Stomach (tissue), 8 donors: ENCODE measurements at regions not wholly inside any gene's neighbourhood (a gene's known extent, or its start where the extent isn't known, plus 50 kb on each side); places are given as distances from the start of the nearest gene placed in this dataset.

ENCODE experiments used
- DNase-seq, 2 donors: peaks; one replicate each; pipeline versions ENCODE4 v3.0.0 to v3.0.0-alpha.2; 2013 to 2019
- H3K27ac ChIP-seq, 5 donors: fragments of 200-600 bp in 4 of 5; sonication (generic) in 4 of 5; one replicate each; pipeline ENCODE4 v1.5.1; 2013 to 2019; ENCODE audit warnings: mild to moderate bottlenecking in 1 of 5, moderate library complexity in 1 of 5
- H3K27me3 ChIP-seq, 3 donors: fragments of 200-600 bp; sonication (generic); one replicate each; pipeline ENCODE4 v1.5.1; 2017 to 2019; ENCODE audit warnings: mixed run types in 1 of 3
- H3K36me3 ChIP-seq, 4 donors: fragments of 200-600 bp; sonication (generic); 1 replicate in 3 of 4; 2 replicates in 1 of 4; pipeline ENCODE4 v1.5.1; 2016 to 2019
- H3K4me1 ChIP-seq, 4 donors: fragments of 200-600 bp; sonication (generic); one replicate each; pipeline ENCODE4 v1.5.1; 2016 to 2019
- H3K4me3 ChIP-seq, 4 donors: fragments of 200-600 bp; sonication (generic) in 3 of 4; one replicate each; pipeline ENCODE4 v1.5.1; 2016 to 2019; ENCODE audit warnings: mild to moderate bottlenecking in 1 of 4
- H3K9me3 ChIP-seq, 4 donors: fragments of 200-600 bp; sonication (generic); one replicate each; pipeline ENCODE4 v1.5.1; 2016 to 2019
- CTCF ChIP-seq, 7 experiments: fragments of 450-650 bp in 4 of 7; fragments of 200-600 bp in 3 of 7; sonication (generic) in 3 of 7; IDR thresholded peaks; one replicate each; pipeline ENCODE4 v1.5.1; 2016 to 2019; ENCODE audit warnings: antibody characterized with exemption in 7 of 7, control low read depth in 2 of 7, mild to moderate bottlenecking in 1 of 7
- EP300 ChIP-seq: sonication (generic); formaldehyde crosslinking; IDR thresholded peaks from one replicate; pipeline ENCODE4 v1.6.1; 2017; ENCODE audit warnings: antibody characterized with exemption
- POLR2A ChIP-seq, 4 donors: fragments of 450-650 bp; IDR thresholded peaks; one replicate each; pipeline ENCODE4 v1.6.1; 2016; ENCODE audit warnings: antibody characterized with exemption in 4 of 4, control low read depth in 2 of 4, mild to moderate bottlenecking in 1 of 4, moderate library complexity in 1 of 4
- POLR2AphosphoS5 ChIP-seq, 3 donors: sonication (generic); formaldehyde crosslinking; IDR thresholded peaks; one replicate each; pipeline ENCODE4 v1.6.1; 2016; ENCODE audit warnings: antibody characterized with exemption in 3 of 3
- WGBS, 5 donors: extraction: QIAGEN DNeasy Blood & Tissue Kit in 3 of 5; methylation state at CpG; one replicate each; pipeline versions ENCODE4 v1.1.5 to v1.1.7; 2013 to 2018; 5-methylcytosine and 5-hydroxymethylcytosine counted together
- intact Hi-C: fragments of 100-400 bp; cut with DNase I; formaldehyde crosslinking; loops from one replicate; pipeline ENCODE4 v1.15.1; 2023; ENCODE audit warnings: low total_unique reads
- donor health status: healthy with polysubstance abuse.
- donor health status: Bipolar disorder and iron deficiency.
- donor health status: healthy.

DNA sequence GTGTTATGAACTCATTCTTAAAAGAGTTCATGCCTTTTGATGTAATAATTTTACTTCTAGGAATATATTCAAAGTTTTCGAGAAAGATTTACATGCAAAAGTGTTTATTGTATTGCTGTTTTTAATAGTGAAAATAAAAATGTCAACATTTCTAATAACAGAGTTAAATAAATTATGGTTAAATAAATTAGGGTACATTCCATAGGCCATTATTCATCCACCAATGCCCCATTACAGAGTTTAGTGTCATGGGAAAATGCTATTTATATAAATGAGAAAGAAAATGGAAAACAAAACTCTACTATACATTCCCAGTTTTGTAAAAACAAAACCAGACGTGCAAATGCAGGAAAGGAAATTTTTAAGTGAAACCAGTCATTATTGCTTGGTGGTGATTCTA lies 538.1 kb upstream of the TBL1XR1 start:
- Histone ChIP-seq H3K4me1 (peaks cover 0 to under 1% (median under 1%) of the 10 kb centered on the region in 4 donors), H3K27ac (no peak overlapping the region), H3K36me3 (no peaks in the 10 kb centered on the region), H3K9me3 (no peaks in the 10 kb centered on the region), H3K4me3 (no peak overlapping the region), H3K27me3 (no peaks in the 10 kb centered on the region)
- WGBS, 5 donors = 72 to 85% (median 84%) methylated on average over 2 of the region's 2 CpGs
- no peak for DNase-seq
- TF ChIP-seq POLR2A (IDR thresholded peaks at IDR 0.05) = no peak
- no peak for TF ChIP-seq EP300
- no peak for TF ChIP-seq CTCF (IDR thresholded peaks at IDR 0.05)
- no peak for TF ChIP-seq POLR2AphosphoS5 (IDR thresholded peaks at IDR 0.05)
- intact Hi-C loops = no loop called here

DNA sequence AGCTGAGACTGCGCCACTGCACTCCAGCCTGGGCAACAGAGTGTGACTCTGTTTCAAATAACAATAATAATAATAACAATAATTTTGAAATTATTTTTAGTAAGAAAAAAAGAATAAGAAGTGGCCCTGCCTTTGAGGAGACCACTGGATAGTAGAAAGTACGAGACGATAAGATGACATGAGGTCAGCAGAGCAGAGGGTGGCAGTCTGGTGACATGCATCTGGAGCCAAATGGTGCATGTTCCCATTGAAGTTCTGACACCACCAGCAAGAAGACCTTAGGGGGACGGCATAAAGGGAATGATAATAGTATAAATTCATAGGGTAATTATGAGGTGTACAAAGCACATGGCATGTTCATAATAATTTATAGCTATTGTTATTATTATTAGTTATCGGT lies 542.2 kb upstream of the TBL1XR1 start:
- H3K4me1 ChIP-seq = peaks cover 0 to 4% (median 0%) of the 10 kb centered on the region in 4 donors
- H3K9me3 ChIP-seq = no peaks in the 10 kb centered on the region
- 94 to 97% (median 96%) methylated on average over 5 of the region's 5 CpGs for WGBS, 5 donors
- no peak for TF ChIP-seq POLR2AphosphoS5 (IDR thresholded peaks at IDR 0.05)
- no peak for TF ChIP-seq POLR2A (IDR thresholded peaks at IDR 0.05)
- TF ChIP-seq CTCF (IDR thresholded peaks at IDR 0.05) = no peak
- no peak for TF ChIP-seq EP300
- H3K27me3 ChIP-seq = no peaks in the 10 kb centered on the region
- intact Hi-C loops = no loop called here
- H3K4me3 ChIP-seq = no peak overlapping the region
- H3K27ac ChIP-seq = no peak overlapping the region
- no peaks in the 10 kb centered on the region for H3K36me3 ChIP-seq
- no peak for DNase-seq

- Histone ChIP-seq H3K36me3 (no peaks in the 10 kb centered on the region), H3K9me3 (no peaks in the 10 kb centered on the region), H3K4me3 (no peak overlapping the region), H3K27me3 (no peaks in the 10 kb centered on the region), H3K4me1 (peaks cover 0 to 12% (median 4%) of the 10 kb centered on the region in 4 donors), H3K27ac (no peak overlapping the region)
- intact Hi-C loops = no loop called here
- 77 to 81% (median 80%) methylated on average over 3 of the region's 3 CpGs for WGBS, 5 donors
- no peak for TF ChIP-seq CTCF (IDR thresholded peaks at IDR 0.05)
- TF ChIP-seq EP300 = no peak
- no peak for TF ChIP-seq POLR2AphosphoS5 (IDR thresholded peaks at IDR 0.05)
- TF ChIP-seq POLR2A (IDR thresholded peaks at IDR 0.05) = no peak
- no peak for DNase-seq
Observed at GRCh38 chr3:177740254-177740653, 543.0 kb upstream of the TBL1XR1 start.

DNA sequence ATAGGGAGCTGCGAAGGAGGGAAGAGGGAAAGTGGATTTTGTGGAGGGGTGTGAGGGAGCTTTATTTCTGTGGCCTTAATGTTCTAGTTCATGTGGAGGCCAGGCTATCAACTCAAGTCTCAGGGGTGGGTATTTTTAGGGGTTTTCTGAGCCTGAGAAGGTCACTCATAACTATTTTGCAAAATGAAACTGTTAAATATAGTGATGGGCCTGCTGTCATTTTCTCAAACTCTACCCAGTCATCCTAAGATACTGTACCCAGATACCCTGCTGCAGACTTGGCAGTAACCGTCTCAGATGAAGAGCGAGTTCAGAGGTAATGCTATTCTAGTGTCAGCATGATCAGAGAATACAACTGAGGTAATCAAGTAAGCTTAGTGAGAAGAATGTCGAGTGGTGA lies 545.0 kb upstream of the TBL1XR1 start:
- intact Hi-C loops = no loop called here
- DNase-seq = no peak
- WGBS, 5 donors = 77 to 90% (median 82%) methylated on average over 4 of the region's 4 CpGs
- TF ChIP-seq CTCF (IDR thresholded peaks at IDR 0.05) (no peak), POLR2AphosphoS5 (IDR thresholded peaks at IDR 0.05) (no peak), EP300 (no peak), POLR2A (IDR thresholded peaks at IDR 0.05) (no peak)
- Histone ChIP-seq H3K4me3 (no peak overlapping the region), H3K36me3 (no peaks in the 10 kb centered on the region), H3K9me3 (no peaks in the 10 kb centered on the region), H3K27me3 (no peaks in the 10 kb centered on the region), H3K27ac (no peak overlapping the region), H3K4me1 (peaks cover 0 to 30% (median 8%) of the 10 kb centered on the region in 4 donors)
